Colonic mucosa (tissue), 4 donors: ENCODE measurements at regions not wholly inside any gene's neighbourhood (a gene's known extent, or its start where the extent isn't known, plus 50 kb on each side); places are given as distances from the start of the nearest gene placed in this dataset.

Experiments
- DNase-seq: peaks from one replicate; pipeline ENCODE4 v3.0.0-alpha.2; 2020
- H3K27ac ChIP-seq: fragments of 200-600 bp; one replicate; pipeline ENCODE4 v1.8.0; 2021
- H3K27me3 ChIP-seq: fragments of 200-600 bp; one replicate; pipeline ENCODE4 v1.8.0; 2021
- H3K36me3 ChIP-seq: fragments of 200-600 bp; one replicate; pipeline ENCODE4 v1.8.0; 2021
- H3K4me1 ChIP-seq: fragments of 200-600 bp; one replicate; pipeline ENCODE4 v1.8.0; 2021; ENCODE audit warnings: mild to moderate bottlenecking
- H3K4me3 ChIP-seq: fragments of 200-600 bp; one replicate; pipeline ENCODE4 v1.8.0; 2021
- H3K9ac ChIP-seq, 2 donors: one replicate each; pipeline ENCODE4 v1.7.0; 2013; ENCODE audit warnings: control low read depth in 2 of 2, low read depth in 2 of 2, low read length in 2 of 2
- H3K9me3 ChIP-seq: fragments of 200-600 bp; one replicate; pipeline ENCODE4 v1.8.0; 2021
- intact Hi-C: fragments of 100-400 bp; cut with DNase I; formaldehyde crosslinking; loops from one replicate; pipeline ENCODE4 v1.14.1; 2022
- TF ChIP-seq, protein P1 (sequence below): fragments of 200-600 bp; IDR thresholded peaks from one replicate; pipeline ENCODE4 v1.8.0; 2022; ENCODE audit warnings: antibody characterized with exemption, mild to moderate bottlenecking
- donor health status: healthy.
- donor health status: DM: no; HTN: no; CAD: no.
- donor health status: DM: no; HTN: no; CAD: no.

- no peak overlapping the region for H3K4me3 ChIP-seq
- H3K9ac ChIP-seq, result no peak overlapping the region
- H3K4me1 ChIP-seq, result no peaks in the 10 kb centered on the region
- no peak overlapping the region for H3K27ac ChIP-seq
- H3K27me3 ChIP-seq, result no peaks in the 10 kb centered on the region
- no peaks in the 10 kb centered on the region for H3K36me3 ChIP-seq
- DNase-seq, result no peak
- TF ChIP-seq, protein P1, sequence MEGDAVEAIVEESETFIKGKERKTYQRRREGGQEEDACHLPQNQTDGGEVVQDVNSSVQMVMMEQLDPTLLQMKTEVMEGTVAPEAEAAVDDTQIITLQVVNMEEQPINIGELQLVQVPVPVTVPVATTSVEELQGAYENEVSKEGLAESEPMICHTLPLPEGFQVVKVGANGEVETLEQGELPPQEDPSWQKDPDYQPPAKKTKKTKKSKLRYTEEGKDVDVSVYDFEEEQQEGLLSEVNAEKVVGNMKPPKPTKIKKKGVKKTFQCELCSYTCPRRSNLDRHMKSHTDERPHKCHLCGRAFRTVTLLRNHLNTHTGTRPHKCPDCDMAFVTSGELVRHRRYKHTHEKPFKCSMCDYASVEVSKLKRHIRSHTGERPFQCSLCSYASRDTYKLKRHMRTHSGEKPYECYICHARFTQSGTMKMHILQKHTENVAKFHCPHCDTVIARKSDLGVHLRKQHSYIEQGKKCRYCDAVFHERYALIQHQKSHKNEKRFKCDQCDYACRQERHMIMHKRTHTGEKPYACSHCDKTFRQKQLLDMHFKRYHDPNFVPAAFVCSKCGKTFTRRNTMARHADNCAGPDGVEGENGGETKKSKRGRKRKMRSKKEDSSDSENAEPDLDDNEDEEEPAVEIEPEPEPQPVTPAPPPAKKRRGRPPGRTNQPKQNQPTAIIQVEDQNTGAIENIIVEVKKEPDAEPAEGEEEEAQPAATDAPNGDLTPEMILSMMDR, result no peak
- intact Hi-C loops, result no loop called here
- no peaks in the 10 kb centered on the region for H3K9me3 ChIP-seq
Observed at GRCh38 chr2:129152514-129152913, 827.0 kb upstream of the RAB6C start.

GRCh38 chr2:129160879-129161278 is 818.6 kb upstream of the RAB6C start:
- no peak overlapping the region for H3K27ac ChIP-seq
- H3K36me3 ChIP-seq, result no peaks in the 10 kb centered on the region
- H3K27me3 ChIP-seq, result no peaks in the 10 kb centered on the region
- H3K4me1 ChIP-seq, result no peaks in the 10 kb centered on the region
- no peak overlapping the region for H3K9ac ChIP-seq
- intact Hi-C loops, result no loop called here
- H3K4me3 ChIP-seq, result no peak overlapping the region
- TF ChIP-seq, protein P1, result no peak
- H3K9me3 ChIP-seq, result no peaks in the 10 kb centered on the region
- DNase-seq, result no peak

GRCh38 chr2:129164220-129164949 is 815.1 kb upstream of the RAB6C start:
- Histone ChIP-seq H3K36me3 (no peaks in the 10 kb centered on the region), H3K27me3 (no peaks in the 10 kb centered on the region), H3K9me3 (no peaks in the 10 kb centered on the region), H3K9ac (no peak overlapping the region), H3K27ac (no peak overlapping the region), H3K4me1 (no peaks in the 10 kb centered on the region), H3K4me3 (no peak overlapping the region)
- no peak for DNase-seq
- intact Hi-C loops, result no loop called here
- TF ChIP-seq, protein P1, result no peak

GRCh38 chr2:129165006-129165405 is 814.5 kb upstream of the RAB6C start:
- H3K9ac ChIP-seq, result no peak overlapping the region
- no peaks in the 10 kb centered on the region for H3K36me3 ChIP-seq
- DNase-seq, result no peak
- H3K27me3 ChIP-seq, result no peaks in the 10 kb centered on the region
- H3K4me3 ChIP-seq, result no peak overlapping the region
- H3K9me3 ChIP-seq, result no peaks in the 10 kb centered on the region
- intact Hi-C loops, result no loop called here
- H3K27ac ChIP-seq, result no peak overlapping the region
- TF ChIP-seq, protein P1, result no peak
- no peaks in the 10 kb centered on the region for H3K4me1 ChIP-seq

GRCh38 chr2:129167456-129167855 is 812.0 kb upstream of the RAB6C start:
- Histone ChIP-seq H3K9ac (no peak overlapping the region), H3K27me3 (no peaks in the 10 kb centered on the region), H3K4me3 (no peak overlapping the region), H3K4me1 (no peaks in the 10 kb centered on the region), H3K36me3 (no peaks in the 10 kb centered on the region), H3K27ac (no peak overlapping the region), H3K9me3 (no peaks in the 10 kb centered on the region)
- intact Hi-C loops, result no loop called here
- TF ChIP-seq, protein P1, result no peak
- no peak for DNase-seq
